ENCODE measurements at regions not wholly inside any gene's neighbourhood (a gene's known extent, or its start where the extent isn't known, plus 50 kb on each side); places are given as distances from the start of the nearest gene placed in this dataset.
"Not testable (repeated sequence)": the region's sequence is repeated elsewhere in the genome, so short reads cannot be mapped to it uniquely, and the experiment has no call there.

DNA sequence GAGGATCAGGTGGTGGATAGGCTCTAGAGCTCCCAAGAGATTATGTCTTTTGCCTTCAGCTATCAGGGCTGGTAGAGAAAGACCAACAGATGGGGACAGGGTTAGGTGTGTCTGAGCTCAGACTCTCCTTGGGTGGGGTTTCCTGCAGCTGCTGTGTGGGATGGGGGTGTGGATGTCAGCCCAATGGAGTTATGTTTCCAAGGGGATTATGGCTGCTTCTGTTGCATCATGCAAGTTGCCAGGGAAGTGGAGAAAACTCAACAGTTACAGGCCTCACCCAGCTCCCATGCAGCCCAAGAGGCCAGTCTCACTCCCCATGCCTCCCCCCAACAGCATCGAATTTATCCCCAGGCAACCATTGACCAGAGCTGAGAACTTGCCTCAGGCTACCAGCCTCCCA, 80.2 kb upstream of the CDX4 start:
- H4K20me1 ChIP-seq (ENCODE audit: control insufficient read depth, insufficient read depth, insufficient read length) = no peaks in the 10 kb centered on the region
- no peaks in the 10 kb centered on the region for H3K27me3 ChIP-seq (ENCODE audit: insufficient read depth, low read length)
- H3K14ac ChIP-seq (ENCODE audit: insufficient read depth, low read length) = no peak overlapping the region
- H4K91ac ChIP-seq (ENCODE audit: insufficient read length, low read depth, low read length) = no peak overlapping the region
- TF ChIP-seq, protein P1, sequence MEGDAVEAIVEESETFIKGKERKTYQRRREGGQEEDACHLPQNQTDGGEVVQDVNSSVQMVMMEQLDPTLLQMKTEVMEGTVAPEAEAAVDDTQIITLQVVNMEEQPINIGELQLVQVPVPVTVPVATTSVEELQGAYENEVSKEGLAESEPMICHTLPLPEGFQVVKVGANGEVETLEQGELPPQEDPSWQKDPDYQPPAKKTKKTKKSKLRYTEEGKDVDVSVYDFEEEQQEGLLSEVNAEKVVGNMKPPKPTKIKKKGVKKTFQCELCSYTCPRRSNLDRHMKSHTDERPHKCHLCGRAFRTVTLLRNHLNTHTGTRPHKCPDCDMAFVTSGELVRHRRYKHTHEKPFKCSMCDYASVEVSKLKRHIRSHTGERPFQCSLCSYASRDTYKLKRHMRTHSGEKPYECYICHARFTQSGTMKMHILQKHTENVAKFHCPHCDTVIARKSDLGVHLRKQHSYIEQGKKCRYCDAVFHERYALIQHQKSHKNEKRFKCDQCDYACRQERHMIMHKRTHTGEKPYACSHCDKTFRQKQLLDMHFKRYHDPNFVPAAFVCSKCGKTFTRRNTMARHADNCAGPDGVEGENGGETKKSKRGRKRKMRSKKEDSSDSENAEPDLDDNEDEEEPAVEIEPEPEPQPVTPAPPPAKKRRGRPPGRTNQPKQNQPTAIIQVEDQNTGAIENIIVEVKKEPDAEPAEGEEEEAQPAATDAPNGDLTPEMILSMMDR (conservative IDR thresholded peaks at IDR 0.05) = no peak
- no peak overlapping the region for H2BK5ac ChIP-seq (ENCODE audit: insufficient read length, low read length)
- H3K4me2 ChIP-seq (ENCODE audit: insufficient read depth, insufficient read length, low read length) = no peak overlapping the region
- H2AFZ ChIP-seq (ENCODE audit: low read length) = no peak overlapping the region
- no peaks in the 10 kb centered on the region for H3K23me2 ChIP-seq (ENCODE audit: insufficient read length, low read depth, low read length, poor library complexity, severe bottlenecking)
- H3K27ac ChIP-seq (ENCODE audit: insufficient read length, low read depth, low read length) = no peak overlapping the region
- no peak overlapping the region for H2BK15ac ChIP-seq (ENCODE audit: low read depth, low read length)
- WGBS (ENCODE audit: extremely low coverage, insufficient read length, low lambda C conversion rate) = no CpG with 5 or more reads among the region's 1 CpG
- H3K9ac ChIP-seq (ENCODE audit: extremely low read depth, insufficient read length, low read length) = no peak overlapping the region
- Mint-ChIP-seq H3K4me3 (no peak overlapping the region), H3K27me3 (ENCODE audit: low read depth) (peaks cover under 1% of the 10 kb centered on the region), H3K4me1 (no peaks in the 10 kb centered on the region), H3K36me3 (ENCODE audit: insufficient read depth in 1 of 3, low read depth in 3 of 3) (peaks cover 0 to 4% (median 2%) of the 10 kb centered on the region in 3 experiments; a peak in 4 of 7 replicates), H3K9me3 (peaks cover 82 to 91% of the 10 kb centered on the region in 2 experiments), H3K27ac (no peak overlapping the region)
- H3K79me2 ChIP-seq (ENCODE audit: insufficient read depth, low read length) = no peaks in the 10 kb centered on the region
- no peaks in the 10 kb centered on the region for H3K4me1 ChIP-seq (ENCODE audit: insufficient read depth, low read length)
- no peak overlapping the region for H3K23ac ChIP-seq (ENCODE audit: insufficient read length, low read depth, low read length)
- H3K56ac ChIP-seq (ENCODE audit: insufficient read length, low read depth, low read length) = no peak overlapping the region
- H2BK20ac ChIP-seq (ENCODE audit: low read depth, low read length, poor library complexity, severe bottlenecking) = no peak overlapping the region
- no peak overlapping the region for H2BK12ac ChIP-seq (ENCODE audit: insufficient read length, low read depth, low read length)
- no peaks in the 10 kb centered on the region for H3K79me1 ChIP-seq (ENCODE audit: insufficient read depth, low read depth, low read length, poor library complexity, severe bottlenecking)
- no peak for DNase-seq
- H3T11ph ChIP-seq (ENCODE audit: low read length) = no peak overlapping the region
- H3K4ac ChIP-seq (ENCODE audit: low read depth, low read length) = no peak overlapping the region
- no peak overlapping the region for H4K8ac ChIP-seq (replicated peaks; ENCODE audit: insufficient read length, low read depth, low read length)
- no peak overlapping the region for H2BK120ac ChIP-seq (ENCODE audit: low read depth, low read length, poor library complexity, severe bottlenecking)
- H2AK5ac ChIP-seq (ENCODE audit: insufficient read length, low read length) = no peak overlapping the region
- H4K5ac ChIP-seq (ENCODE audit: insufficient read length, low read depth, low read length) = no peak overlapping the region
- no peak overlapping the region for H3K18ac ChIP-seq (ENCODE audit: insufficient read length, low read depth, low read length)
- no peaks in the 10 kb centered on the region for H3K9me3 ChIP-seq (ENCODE audit: control insufficient read depth, low read depth, low read length)

DNA sequence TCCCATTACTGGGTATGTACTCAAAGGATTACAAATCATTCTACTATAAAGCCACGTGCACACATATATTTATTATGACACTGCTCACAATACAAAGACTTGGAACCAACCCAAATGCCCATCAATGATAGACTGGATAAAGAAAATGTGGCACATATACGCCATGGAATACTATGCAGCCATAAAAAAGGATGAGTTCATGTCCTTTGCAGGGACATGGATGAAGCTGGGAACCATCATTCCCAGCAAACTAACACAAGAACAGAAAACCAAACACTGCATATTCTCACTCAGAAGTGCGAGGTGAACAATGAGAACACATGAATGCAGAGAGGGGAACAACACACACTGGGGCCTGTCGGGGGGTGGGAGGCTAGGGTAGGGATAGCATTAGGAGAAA, 89.6 kb upstream of the CDX4 start:
- not testable (repeated sequence) for DNase-seq

More for the DNA sequence above, 89.6 kb upstream of the CDX4 start:
- not testable (repeated sequence) for H3T11ph ChIP-seq (ENCODE audit: low read length); H3K18ac ChIP-seq (ENCODE audit: insufficient read length, low read depth, low read length); H2BK120ac ChIP-seq (ENCODE audit: low read depth, low read length, poor library complexity, severe bottlenecking); H4K91ac ChIP-seq (ENCODE audit: insufficient read length, low read depth, low read length); H4K8ac ChIP-seq (replicated peaks; ENCODE audit: insufficient read length, low read depth, low read length); H3K79me2 ChIP-seq (ENCODE audit: insufficient read depth, low read length); H3K27ac Mint-ChIP-seq; H3K4me3 Mint-ChIP-seq; H3K4me1 Mint-ChIP-seq; H3K23ac ChIP-seq (ENCODE audit: insufficient read length, low read depth, low read length); H4K20me1 ChIP-seq (ENCODE audit: control insufficient read depth, insufficient read depth, insufficient read length); H3K14ac ChIP-seq (ENCODE audit: insufficient read depth, low read length); H3K56ac ChIP-seq (ENCODE audit: insufficient read length, low read depth, low read length); H3K4me2 ChIP-seq (ENCODE audit: insufficient read depth, insufficient read length, low read length); H2AK5ac ChIP-seq (ENCODE audit: insufficient read length, low read length); H2BK15ac ChIP-seq (ENCODE audit: low read depth, low read length); H2BK20ac ChIP-seq (ENCODE audit: low read depth, low read length, poor library complexity, severe bottlenecking); H3K4ac ChIP-seq (ENCODE audit: low read depth, low read length); H3K27ac ChIP-seq (ENCODE audit: insufficient read length, low read depth, low read length); H3K27me3 ChIP-seq (ENCODE audit: insufficient read depth, low read length); H2BK12ac ChIP-seq (ENCODE audit: insufficient read length, low read depth, low read length); H4K5ac ChIP-seq (ENCODE audit: insufficient read length, low read depth, low read length); H3K9ac ChIP-seq (ENCODE audit: extremely low read depth, insufficient read length, low read length); H3K4me1 ChIP-seq (ENCODE audit: insufficient read depth, low read length); H3K79me1 ChIP-seq (ENCODE audit: insufficient read depth, low read depth, low read length, poor library complexity, severe bottlenecking); H2AFZ ChIP-seq (ENCODE audit: low read length); H3K23me2 ChIP-seq (ENCODE audit: insufficient read length, low read depth, low read length, poor library complexity, severe bottlenecking); H3K27me3 Mint-ChIP-seq (ENCODE audit: low read depth); H3K36me3 Mint-ChIP-seq (ENCODE audit: insufficient read depth in 1 of 3, low read depth in 3 of 3); H2BK5ac ChIP-seq (ENCODE audit: insufficient read length, low read length)
- peaks cover 12% of the 10 kb centered on the region for H3K9me3 ChIP-seq (ENCODE audit: control insufficient read depth, low read depth, low read length)
- no CpG with 5 or more reads among the region's 4 CpGs for WGBS (ENCODE audit: extremely low coverage, insufficient read length, low lambda C conversion rate)
- H3K9me3 Mint-ChIP-seq = peaks cover 59 to 63% of the 10 kb centered on the region in 2 experiments
